ENCODE measurements at regions not wholly inside any gene's neighbourhood (a gene's known extent, or its start where the extent isn't known, plus 50 kb on each side); places are given as distances from the start of the nearest gene placed in this dataset.

- TF ChIP-seq EP300 (IDR thresholded peaks at IDR 0.05) = no peak
- no peak for TF ChIP-seq POLR2A (IDR thresholded peaks at IDR 0.05)
These were observed 474.0 kb downstream of the MIAT start for GRCh38 chr22:27131346-27131745.
